Left renal cortex interstitium (tissue), 4 donors: ENCODE measurements at regions not wholly inside any gene's neighbourhood (a gene's known extent, or its start where the extent isn't known, plus 50 kb on each side); places are given as distances from the start of the nearest gene placed in this dataset.
"Not testable (repeated sequence)": the region's sequence is repeated elsewhere in the genome, so short reads cannot be mapped to it uniquely, and the experiment has no call there.

Experiments used
- DNase-seq, 4 donors: peaks; one replicate each; pipeline ENCODE4 v3.0.0-alpha.2; 2013; ENCODE audit warnings: low read depth in 4 of 4, low spot score in 2 of 4, missing footprints in 1 of 4

DNA sequence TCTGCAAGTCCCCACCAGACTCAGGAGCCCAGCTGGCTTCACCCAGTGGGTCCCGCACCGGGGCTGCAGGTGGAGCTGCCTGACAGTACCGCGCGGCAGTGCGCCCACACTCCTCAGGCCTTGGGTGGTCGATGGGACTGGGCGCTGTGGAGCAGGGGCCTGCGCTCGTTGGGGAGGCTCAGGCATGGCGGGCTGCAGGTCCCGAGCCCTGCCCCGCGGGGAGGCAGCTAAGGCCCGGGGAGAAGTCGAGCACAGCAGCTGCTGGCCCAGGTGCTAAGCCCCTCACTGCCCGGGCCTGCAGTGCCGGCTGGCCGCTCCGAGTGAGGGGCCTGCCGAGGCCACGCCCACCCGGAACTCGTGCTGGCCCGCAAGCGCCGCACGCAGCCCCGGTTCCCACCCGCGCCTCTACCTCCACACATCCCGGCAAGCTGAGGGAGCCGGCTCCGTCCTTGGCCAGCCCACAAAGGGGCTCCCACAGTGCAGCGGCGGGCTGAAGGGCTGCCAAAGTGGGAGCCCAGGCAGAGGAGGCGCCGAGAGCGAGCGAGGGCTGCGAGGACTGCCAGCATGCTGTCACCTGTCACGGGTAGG, 2021.7 kb upstream of the LRRTM1 start:
- not testable (repeated sequence) for DNase-seq

DNA sequence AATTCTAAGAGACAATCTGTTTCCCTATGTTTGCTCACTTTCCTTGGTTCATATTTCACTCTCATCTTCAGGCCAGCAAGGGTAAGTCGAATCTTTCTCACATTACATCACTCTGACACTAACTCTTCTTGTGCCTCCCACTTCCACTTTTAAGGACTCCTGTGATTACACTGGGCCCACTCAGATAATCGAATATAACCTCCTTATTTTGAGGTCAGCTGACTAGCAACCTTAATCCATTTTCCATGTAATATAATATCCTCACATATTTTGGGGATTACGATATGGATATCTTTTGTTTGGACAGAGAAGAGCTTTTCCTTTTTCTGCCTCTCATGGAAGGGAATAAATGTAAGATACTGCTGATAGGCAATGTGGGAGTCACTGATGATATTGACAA, 2015.7 kb upstream of the LRRTM1 start:
- no peak for DNase-seq

DNA sequence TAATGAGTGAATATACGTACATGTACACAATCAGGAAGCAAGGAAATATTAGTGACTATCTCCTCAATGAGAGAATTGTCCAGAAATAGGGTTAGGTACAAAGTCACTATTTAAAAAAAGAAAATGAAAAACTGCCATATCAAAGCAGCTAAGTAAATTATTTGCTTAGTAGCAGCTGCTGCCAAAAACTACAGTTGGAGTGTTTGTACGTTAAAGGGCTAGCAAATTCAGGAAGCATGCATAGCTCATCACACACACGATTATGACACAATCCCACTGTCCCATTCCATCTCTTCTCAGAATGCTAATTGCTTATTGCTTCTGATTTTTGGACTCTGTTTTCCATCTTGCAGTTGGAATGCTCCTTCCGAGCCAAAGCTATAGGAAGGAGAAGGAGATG, 2012.5 kb upstream of the LRRTM1 start:
- DNase-seq = no peak

DNA sequence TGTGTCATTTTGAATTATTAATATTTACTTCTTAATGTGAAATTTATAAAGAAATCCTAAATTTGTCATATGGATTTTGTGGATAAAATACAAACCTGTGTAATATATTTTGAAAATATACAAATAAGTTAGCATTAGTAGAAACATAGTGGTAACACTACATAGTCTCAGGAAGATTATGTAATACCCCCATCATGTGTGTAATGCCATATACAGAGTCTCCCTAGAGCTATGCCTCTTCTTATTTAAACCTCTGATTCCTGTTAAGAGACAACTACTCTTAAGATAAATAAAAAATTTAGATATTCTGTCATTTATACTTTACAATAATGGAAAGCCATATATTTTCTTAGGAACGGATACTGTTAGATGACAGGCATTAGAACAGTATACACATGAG, 2012.0 kb upstream of the LRRTM1 start:
- no peak for DNase-seq

DNA sequence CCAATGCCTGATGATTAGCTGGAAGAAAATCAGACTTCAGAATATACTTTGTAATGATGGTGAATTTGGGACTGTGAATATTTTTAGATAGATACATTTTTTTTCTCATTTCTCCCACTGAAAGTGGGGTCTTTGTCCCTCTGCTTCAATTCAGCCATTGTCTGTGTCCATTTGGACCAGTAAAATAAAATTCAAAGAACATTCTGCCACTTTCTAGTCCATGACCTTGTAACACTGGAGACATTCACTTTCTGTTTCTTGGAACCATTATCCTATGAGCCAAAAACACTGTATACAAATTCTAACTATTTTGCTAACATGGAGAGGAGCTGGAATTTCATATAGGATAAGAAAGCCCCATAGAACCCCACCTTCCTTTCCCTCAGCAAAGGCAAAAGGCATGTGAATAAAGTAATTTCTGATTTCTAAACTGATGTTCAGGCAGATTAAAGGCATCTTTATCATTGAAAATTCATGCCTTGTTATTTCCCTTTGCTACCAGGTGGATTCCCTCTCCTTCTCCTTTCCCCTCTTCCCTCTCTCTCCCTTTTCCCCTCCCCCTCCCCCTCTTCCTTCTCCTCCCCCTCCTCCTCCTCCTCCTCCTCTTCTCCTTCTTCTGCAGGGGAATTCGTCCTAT, 2010.4 kb upstream of the LRRTM1 start:
- DNase-seq = no peak

DNA sequence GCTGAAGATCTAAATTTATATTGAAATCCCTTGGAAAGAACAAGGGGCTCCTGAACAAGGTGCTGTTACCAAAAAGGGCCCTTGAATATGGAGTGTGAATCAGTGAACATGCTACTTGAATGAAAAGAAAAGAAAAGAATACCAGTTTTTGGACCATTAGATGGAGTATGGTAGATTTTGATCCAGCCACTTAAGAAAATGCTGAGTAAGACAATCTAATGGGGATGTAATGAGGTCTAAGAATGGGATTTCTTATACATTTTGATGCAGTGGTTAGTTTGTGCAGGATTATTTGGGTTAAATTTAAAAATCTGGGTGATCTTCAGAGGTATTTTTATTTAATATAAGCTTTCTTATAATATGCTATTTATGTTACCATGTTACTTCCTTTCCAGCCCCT, 2003.0 kb upstream of the LRRTM1 start:
- no peak for DNase-seq

DNA sequence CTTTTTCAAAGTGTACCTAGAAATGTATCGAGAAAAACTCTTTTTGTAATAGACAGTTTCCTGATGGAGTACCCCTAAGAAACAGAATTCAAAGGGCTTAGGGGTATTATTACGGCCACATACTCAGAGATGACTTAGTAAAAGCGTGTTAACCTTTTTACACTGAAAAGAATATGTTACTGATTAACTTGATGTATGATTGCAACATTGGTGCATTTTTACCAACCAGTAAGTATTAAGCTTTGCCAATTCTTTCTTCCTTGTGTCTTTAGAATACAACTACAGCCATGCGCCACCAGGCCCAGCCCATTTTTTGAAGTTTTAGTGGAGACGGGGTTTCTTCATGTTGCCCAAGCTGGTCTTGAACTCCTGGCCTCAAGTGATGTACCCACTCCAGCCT, 1997.0 kb upstream of the LRRTM1 start:
- no peak for DNase-seq

DNA sequence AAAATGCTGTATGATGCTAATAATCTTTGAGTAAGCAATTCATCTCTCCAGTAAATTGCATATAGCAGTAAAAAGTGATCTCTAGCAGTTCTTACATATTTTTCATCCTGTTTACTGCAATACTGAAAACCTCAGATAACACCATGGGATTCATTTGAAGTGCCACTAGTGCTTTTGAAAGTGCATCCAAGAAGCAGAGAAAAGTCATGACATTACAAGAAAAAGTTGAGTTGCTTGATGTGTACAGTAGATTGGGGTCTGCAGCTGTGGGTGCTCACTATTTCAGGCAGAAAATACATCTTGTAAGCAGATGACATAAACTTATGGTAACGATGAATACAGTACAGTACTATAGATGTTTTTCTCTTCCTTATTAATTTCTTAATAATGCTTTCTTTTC, 1984.9 kb upstream of the LRRTM1 start:
- DNase-seq = no peak

DNA sequence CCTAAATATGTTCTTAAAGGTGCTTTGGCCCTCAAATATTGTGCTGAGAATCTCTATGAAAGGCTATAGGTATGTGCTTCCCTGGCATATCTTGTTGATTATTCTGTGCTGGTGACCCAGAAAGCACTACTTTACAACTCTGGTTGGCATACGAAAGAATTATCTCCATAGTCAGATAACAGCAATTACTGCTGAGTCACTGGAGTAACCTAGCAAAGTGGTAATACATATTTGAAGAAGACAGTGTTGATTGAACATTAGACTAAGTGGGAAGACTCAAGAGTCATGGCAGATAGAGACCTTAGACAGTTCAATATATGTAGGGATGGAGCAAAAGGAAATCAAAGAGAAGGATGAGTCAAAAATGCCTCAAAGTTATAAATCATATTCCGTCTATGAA, 1978.5 kb upstream of the LRRTM1 start:
- DNase-seq = no peak

DNA sequence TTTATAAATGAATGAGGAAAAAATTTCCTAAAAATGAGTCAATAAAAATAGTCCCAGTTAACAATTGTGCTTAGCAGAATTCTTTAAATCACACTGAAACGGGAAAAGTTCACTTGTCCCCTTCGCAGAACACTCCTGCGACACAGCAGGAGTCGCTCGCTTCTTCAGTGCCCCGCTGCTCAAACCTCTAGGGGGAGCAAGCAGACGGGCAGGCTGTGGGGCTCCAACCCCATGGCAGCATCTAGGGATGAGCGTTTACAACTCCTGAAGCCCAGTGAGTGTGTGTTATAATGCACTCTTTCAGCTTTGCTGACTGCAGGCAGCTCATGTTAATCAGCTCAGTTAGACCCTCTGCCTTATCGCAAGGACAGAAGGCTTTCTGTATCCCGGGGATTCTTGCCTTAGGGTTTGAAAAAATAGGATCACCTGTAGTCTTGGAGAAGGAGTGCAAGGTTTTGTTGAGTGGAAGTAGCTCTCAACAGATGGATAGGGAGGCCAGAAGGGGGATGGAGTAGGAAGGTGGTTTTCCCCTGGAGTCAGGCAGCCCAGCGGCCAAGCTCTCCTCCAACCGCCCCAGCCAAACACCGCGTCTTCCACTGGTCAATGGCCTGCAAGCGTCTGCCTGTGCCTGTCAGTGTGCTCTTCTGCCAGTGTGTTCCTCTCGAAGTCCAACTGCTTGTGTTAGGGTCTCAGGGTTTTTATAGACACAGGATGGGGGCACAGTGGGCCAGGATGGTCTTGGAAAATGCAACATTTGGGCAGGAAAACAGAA, 1977.7 kb upstream of the LRRTM1 start:
- no peak for DNase-seq

DNA sequence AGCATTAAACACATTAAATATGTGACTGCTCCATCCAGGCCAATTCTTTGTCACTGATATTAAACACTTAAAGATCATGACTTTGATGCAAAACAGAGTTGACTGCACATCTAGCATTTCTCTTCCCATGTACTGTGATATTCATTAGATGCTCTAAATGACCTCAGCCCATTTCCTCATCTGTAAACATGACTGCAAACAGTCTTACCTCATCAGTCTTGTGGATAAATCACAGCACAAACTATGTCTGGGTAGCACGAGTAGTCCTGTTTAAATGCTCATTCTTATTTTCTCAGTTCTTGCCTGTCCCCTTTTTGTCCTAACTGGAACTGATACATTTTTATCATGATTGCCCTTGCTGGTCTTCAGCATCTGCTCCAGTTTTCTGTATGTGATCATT, 1974.8 kb upstream of the LRRTM1 start:
- DNase-seq = no peak

DNA sequence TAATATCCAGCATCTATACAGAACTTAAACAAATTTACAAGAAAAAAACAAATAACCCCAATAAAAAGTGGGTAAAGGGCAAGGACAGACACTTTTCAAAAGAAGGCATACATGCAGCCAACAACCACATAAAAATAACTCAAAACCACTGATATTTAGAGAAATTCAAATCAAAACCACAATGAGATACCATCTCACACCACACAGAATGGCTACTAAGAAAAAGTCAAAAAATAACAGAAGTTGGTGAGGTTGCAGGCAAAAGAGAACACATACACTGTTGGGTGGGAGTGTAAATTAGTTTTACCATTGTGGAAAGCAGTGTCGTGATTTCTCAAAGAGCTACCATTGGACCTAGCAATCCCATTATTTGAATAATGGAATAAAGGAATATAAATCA, 1973.9 kb upstream of the LRRTM1 start:
- DNase-seq = no peak

DNA sequence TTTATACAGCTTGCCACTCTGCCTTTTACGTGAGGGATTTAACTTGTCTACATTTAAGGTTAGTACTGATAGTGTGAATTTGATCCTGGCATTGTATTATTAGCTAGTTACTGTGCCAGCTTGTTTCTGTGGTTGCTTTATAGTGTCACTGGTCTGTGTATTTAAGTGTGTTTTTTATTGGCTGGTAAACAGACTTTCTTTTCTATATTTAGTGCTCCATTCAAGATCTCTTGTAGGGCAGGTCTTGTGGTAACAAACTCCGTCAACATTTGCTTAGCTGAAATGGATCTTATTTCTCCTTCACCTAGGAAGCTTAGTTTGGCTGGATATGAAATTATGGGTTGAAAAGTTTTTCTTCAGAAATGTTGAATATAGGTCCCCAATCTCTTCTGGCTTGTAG, 1971.0 kb upstream of the LRRTM1 start:
- DNase-seq = no peak

DNA sequence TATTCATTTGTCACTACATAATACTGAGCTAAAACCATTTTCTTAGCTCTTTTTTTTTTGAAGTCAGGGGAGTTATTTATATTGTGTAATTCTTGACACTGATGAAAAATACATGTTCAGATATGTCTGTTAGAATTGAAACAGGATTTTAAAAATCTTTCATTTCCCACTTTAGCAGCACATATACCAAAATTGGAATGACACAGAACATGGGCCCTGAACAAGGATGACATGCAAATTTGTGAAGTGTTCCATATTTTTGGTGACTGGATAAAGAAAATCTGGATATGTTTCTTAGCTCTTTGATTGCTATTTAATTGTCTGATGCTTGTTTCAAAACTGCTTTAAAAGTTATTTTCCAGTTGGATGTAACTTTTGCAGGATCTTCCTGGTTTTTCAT, 1963.9 kb upstream of the LRRTM1 start:
- DNase-seq = no peak

DNA sequence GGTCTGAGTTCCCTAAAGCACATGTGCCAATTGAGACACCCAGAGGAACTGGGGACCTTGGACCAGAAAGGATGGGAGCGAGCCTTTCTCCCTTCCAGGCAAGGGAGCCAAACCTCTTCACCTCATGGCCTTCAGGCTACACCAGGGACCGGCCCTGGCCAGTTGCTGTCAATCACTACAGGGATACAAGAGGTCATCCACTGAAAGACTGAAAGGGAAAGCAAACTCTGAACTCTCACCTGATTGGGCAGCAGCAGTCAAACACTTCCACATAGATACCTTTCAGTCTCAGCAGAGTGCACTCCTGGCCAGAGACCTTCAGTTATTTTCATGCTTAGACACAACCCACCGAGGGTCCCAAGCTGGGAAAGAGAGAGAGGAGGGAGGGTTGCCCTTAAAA, 1956.0 kb upstream of the LRRTM1 start:
- no peak for DNase-seq

DNA sequence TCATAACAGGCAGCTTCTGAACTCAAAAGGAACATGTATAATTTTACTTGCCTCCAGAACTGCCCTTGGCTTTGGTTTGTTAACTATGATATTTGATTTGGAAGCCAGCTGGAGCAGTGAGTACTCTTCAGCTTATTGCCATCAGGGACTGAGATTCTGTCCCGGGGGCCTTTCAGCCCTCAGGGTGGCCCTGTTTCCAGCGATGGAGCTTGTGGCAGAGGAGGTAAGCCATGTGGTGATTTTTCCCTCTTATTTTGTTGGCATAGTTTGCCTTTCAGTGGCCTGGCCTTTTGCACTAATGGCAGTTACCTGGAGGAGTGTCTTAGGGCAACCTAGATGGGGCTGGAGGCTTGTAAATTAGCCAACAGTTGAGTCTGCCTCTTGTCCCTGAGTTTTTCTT, 1955.0 kb upstream of the LRRTM1 start:
- DNase-seq = no peak

DNA sequence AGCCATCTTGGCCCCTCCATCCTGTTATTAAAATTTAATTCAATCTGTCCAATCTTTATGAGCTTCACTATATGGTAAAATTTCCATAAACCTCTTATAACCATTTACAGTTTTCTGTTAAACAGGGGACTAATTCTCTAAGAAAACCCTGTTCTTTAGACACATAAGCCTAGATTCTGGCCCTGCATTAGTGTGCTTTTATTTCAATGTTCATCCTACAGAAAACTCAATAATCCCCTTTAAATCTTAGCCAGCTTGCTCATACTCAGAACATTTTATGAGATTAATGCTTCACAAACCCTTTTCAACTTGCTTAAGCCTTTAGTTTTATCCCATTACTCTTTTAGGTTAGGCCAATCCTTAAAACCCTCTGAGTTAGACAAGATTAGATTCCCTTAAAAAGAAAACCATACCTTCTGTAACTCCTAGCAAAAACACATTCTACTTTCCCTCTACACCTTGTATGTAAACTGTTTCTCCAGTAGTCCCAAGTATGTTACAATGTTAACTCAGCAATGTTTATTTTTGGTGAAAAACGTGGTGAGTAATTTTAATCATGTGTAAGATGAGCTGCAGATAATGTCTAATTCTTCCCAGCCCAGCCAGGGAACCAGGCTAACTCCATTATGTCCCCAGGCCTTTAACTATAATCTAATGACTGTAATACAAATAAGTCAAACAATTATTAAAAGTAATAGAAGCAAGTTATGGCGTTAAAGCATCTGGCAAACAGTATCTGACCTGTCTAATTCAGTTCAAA, 1953.4 kb upstream of the LRRTM1 start:
- no peak for DNase-seq

DNA sequence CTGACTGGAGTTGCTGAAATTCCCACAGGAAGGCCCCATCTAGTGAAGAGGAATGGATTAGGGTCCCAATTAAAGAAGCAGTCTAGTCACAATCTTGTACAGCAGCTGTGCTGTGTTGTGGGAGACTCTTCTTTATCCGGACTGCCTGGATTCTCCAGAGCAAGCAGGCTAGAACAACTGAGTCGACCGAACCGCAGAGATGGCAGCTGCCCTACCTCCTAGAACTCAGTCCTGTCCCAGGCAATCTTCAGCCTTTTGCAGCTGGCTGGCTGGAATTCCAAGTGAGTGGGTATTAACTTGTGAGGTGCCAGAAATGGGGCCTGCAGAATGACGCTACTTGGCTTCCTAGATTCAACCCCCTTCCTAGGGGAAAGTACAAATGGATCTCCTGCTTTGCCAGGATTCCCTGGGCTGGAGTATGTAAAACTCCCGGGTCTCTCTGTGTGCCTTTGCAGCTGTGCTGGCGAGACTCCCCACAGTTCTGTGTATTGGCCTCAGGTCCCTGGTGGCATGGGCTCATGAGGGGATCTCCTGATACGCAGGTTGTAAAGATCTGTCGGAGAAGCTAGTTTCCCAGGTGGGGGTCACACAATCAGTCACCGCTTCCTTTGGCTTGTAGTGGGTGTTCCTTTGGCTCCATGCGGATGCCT, 1952.6 kb upstream of the LRRTM1 start:
- DNase-seq = no peak

DNA sequence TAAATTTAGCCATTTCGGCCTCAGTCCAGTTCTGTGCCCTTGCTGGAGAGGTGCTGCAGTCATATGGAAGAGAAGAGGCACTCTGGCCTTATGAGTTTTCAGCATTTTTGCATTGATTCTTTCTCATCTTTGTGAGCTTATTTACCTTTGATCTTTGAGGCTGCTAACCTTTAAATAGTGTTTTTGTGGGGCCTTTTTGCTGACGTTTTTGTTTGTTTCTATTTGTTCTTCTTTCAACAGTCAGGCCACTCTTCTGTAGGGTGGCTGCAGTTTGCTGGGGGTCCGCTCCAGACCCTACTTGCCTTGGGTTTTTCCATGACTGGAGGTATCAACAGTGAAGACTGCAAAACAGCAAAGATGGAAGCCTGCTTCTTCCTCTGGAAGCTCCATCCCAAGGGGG, 1951.7 kb upstream of the LRRTM1 start:
- no peak for DNase-seq

DNA sequence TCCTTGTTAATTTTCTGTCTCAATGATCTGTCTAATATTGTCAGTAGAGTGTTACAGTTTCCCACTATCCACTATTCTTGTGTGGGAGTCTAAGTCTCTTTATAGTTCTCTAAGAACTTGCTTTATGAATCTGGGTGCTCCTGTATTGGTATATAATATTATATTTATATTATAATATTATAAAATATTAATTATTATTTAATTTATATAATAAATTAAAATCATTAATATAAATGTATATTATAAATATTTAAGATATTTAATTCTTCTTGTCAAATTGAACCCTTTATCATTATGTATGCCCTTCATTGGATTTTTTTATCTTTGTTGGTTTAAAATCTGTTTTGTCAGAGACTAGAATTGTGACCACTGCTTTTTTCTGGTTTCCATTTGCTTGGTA, 1950.2 kb upstream of the LRRTM1 start:
- DNase-seq = no peak

DNA sequence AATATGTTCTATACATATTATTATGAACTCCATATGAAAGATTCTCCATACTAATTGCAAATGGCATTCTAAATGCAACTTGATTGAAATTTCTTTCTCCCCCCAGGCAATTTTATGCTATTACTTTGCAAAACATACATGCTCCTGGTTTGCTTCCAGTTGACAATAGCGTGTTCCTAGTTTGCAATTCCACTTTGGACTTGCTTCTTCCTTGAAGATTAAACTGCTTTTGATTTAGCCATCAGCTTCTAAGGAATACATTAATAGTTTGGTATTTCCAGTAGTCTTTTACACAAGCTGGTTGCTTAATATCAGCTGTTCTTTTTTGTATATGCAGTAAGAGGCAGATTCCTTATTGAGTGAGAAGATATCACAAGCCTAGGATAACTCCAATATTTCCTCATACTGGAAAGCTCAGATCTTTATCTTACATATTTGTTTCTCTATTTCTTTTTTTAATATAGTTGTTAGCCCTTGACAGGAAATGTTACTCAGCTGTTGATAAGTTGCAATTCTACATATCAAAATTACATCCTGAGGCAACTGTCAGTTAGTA, 1941.7 kb upstream of the LRRTM1 start:
- no peak for DNase-seq
